T-cell (primary cell): ENCODE measurements at regions not wholly inside any gene's neighbourhood (a gene's known extent, or its start where the extent isn't known, plus 50 kb on each side); places are given as distances from the start of the nearest gene placed in this dataset.

Experiments
- ATAC-seq, 4 experiments: fragments of 200-7000 bp in 3 of 4; fragments of 150-1000 bp in 1 of 4; cut with Tn5 transposase; replicated peaks in 1 of 4; 1 replicate in 3 of 4; 2 replicates in 1 of 4; pipeline ENCODE4 v1.10.0; 2021; ENCODE audit warnings: moderate library complexity in 3 of 4, mild to moderate bottlenecking in 2 of 4, moderate number of reproducible peaks in 1 of 4
- CTCF ChIA-PET, 2 donors: fragments of 300-600 bp; sonication (Branson Sonifier 250); formaldehyde crosslinking; loops; one replicate each; lab custom pipeline; 2022; ENCODE audit warnings: antibody characterized with exemption in 2 of 2; lab: Charles Lee
- POLR2A ChIA-PET, 2 donors: fragments of 300-600 bp; sonication (Branson Sonifier 250); formaldehyde crosslinking; loops; one replicate each; lab custom pipeline; 2022; ENCODE audit warnings: antibody characterized with exemption in 2 of 2; lab: Charles Lee
- DNase-seq, 35 experiments: peaks; one replicate each; pipeline versions ENCODE4 v3.0.0 to v3.0.0-alpha.2; 2013 to 2023
- H3K27ac ChIP-seq: one replicate; pipeline ENCODE4 v1.5.1; 2013; ENCODE audit warnings: low read length
- H3K27me3 ChIP-seq, 2 experiments: replicated peaks in 1 of 2; 1 replicate in 1 of 2; 2 replicates in 1 of 2; pipeline versions ENCODE4 v1.6.1 to v1.7.0; 2013; ENCODE audit warnings: low read length in 1 of 2, mixed read lengths in 1 of 2; ENCODE audit not compliant: control insufficient read depth in 2 of 2, insufficient read depth in 2 of 2; ENCODE audit errors: extremely low read depth in 1 of 2
- H3K36me3 ChIP-seq, 2 donors: 1 replicate in 1 of 2; 2 replicates in 1 of 2; pipeline versions ENCODE4 v1.6.1 to v1.7.0; 2013; ENCODE audit warnings: low read length in 1 of 2; ENCODE audit not compliant: control insufficient read depth in 2 of 2, insufficient read depth in 1 of 2; ENCODE audit errors: extremely low read depth in 1 of 2
- H3K4me1 ChIP-seq, 2 experiments: 1 replicate in 1 of 2; 2 replicates in 1 of 2; pipeline versions ENCODE4 v1.6.1 to v1.7.0; 2013; ENCODE audit warnings: low read length in 2 of 2, mixed read lengths in 1 of 2; ENCODE audit not compliant: insufficient read depth in 2 of 2, control insufficient read depth in 1 of 2; ENCODE audit errors: extremely low read depth in 1 of 2
- H3K4me3 ChIP-seq, 2 donors: 1 replicate in 1 of 2; 2 replicates in 1 of 2; pipeline versions ENCODE4 v1.5.1 to v1.7.0; 2013; ENCODE audit warnings: mild to moderate bottlenecking in 2 of 2, low read length in 1 of 2, moderate library complexity in 1 of 2; ENCODE audit not compliant: control insufficient read depth in 1 of 2; ENCODE audit errors: extremely low read depth in 1 of 2
- H3K9me3 ChIP-seq: 2 replicates; pipeline ENCODE4 v1.7.0; 2013
- H3K27ac Mint-ChIP-seq, 2 donors: one replicate each; pipeline ENCODE4 v1.8.0; 2020 to 2021; ENCODE audit warnings: mild to moderate bottlenecking in 2 of 2, mixed read lengths in 2 of 2
- H3K27me3 Mint-ChIP-seq, 2 donors: one replicate each; pipeline ENCODE4 v1.8.0; 2021 to 2022; ENCODE audit warnings: mixed read lengths in 2 of 2
- H3K36me3 Mint-ChIP-seq: one replicate; pipeline ENCODE4 v1.8.0; 2021; ENCODE audit warnings: mixed read lengths
- H3K4me1 Mint-ChIP-seq, 3 donors: one replicate each; pipeline ENCODE4 v1.8.0; 2020 to 2022; ENCODE audit warnings: mixed read lengths in 3 of 3, mild to moderate bottlenecking in 1 of 3
- H3K4me3 Mint-ChIP-seq, 3 donors: one replicate each; pipeline ENCODE4 v1.8.0; 2020 to 2022; ENCODE audit warnings: mild to moderate bottlenecking in 3 of 3, mixed read lengths in 3 of 3, moderate library complexity in 3 of 3
- H3K9me3 Mint-ChIP-seq, 3 donors: one replicate each; pipeline ENCODE4 v1.8.0; 2020 to 2022; ENCODE audit warnings: mixed read lengths in 3 of 3
- WGBS: methylation state at CpG from one replicate; pipeline ENCODE4 v1.1.5; 2013; ENCODE audit warnings: missing lambda C conversion rate; ENCODE audit not compliant: insufficient coverage; 5-methylcytosine and 5-hydroxymethylcytosine counted together

GRCh38 chr1:69492286-69492685, 75.4 kb upstream of the LRRC7 start:
- Histone ChIP-seq H3K9me3 (no peaks in the 10 kb centered on the region), H3K4me3 (no peak overlapping the region), H3K36me3 (no peaks in the 10 kb centered on the region), H3K27ac (no peak overlapping the region), H3K4me1 (no peaks in the 10 kb centered on the region), H3K27me3 (no peaks in the 10 kb centered on the region)
- ChIA-PET CTCF (no interaction called here), POLR2A (no interaction called here)
- Mint-ChIP-seq H3K36me3 (no peaks in the 10 kb centered on the region), H3K27ac (no peak overlapping the region), H3K9me3 (peaks cover 0 to 22% (median 9%) of the 10 kb centered on the region in 3 donors), H3K4me3 (no peak overlapping the region), H3K4me1 (no peaks in the 10 kb centered on the region), H3K27me3 (no peaks in the 10 kb centered on the region)
- DNase-seq: no peak
- no CpG with 5 or more reads among the region's 3 CpGs for WGBS
- no peak for ATAC-seq

- Mint-ChIP-seq H3K4me3 (no peak overlapping the region), H3K27me3 (no peaks in the 10 kb centered on the region), H3K9me3 (peaks cover 2 to 10% (median 4%) of the 10 kb centered on the region in 3 donors), H3K36me3 (no peaks in the 10 kb centered on the region), H3K4me1 (no peaks in the 10 kb centered on the region), H3K27ac (no peak overlapping the region)
- ChIA-PET POLR2A (no interaction called here), CTCF (no interaction called here)
- H3K27ac ChIP-seq: no peak overlapping the region
- H3K9me3 ChIP-seq: no peaks in the 10 kb centered on the region
- ATAC-seq (no peak), DNase-seq (no peak)
- H3K4me3 ChIP-seq: no peak overlapping the region
- no peaks in the 10 kb centered on the region for H3K4me1 ChIP-seq
- no peaks in the 10 kb centered on the region for H3K27me3 ChIP-seq
- no peaks in the 10 kb centered on the region for H3K36me3 ChIP-seq
Observed at GRCh38 chr1:69494221-69494620, 73.5 kb upstream of the LRRC7 start.

- peaks cover 0 to 2% (median 2%) of the 10 kb centered on the region in 3 donors for H3K9me3 Mint-ChIP-seq
- 100% methylated on average over 1 of the region's 4 CpGs for WGBS
- DNase-seq (no peak), ATAC-seq (no peak)
- POLR2A ChIA-PET: no interaction called here
- no peaks in the 10 kb centered on the region for H3K4me1 ChIP-seq
- CTCF ChIA-PET: no interaction called here
- no peaks in the 10 kb centered on the region for H3K9me3 ChIP-seq
- no peaks in the 10 kb centered on the region for H3K36me3 ChIP-seq
- no peak overlapping the region for H3K27ac ChIP-seq
- no peak overlapping the region for H3K27ac Mint-ChIP-seq
- H3K36me3 Mint-ChIP-seq: no peaks in the 10 kb centered on the region
- H3K4me1 Mint-ChIP-seq: no peaks in the 10 kb centered on the region
- H3K27me3 ChIP-seq: no peaks in the 10 kb centered on the region
- no peaks in the 10 kb centered on the region for H3K27me3 Mint-ChIP-seq
- H3K4me3 ChIP-seq: no peak overlapping the region
- H3K4me3 Mint-ChIP-seq: no peak overlapping the region
Observed at GRCh38 chr1:69497441-69498221, 70.1 kb upstream of the LRRC7 start.

GRCh38 chr1:69498711-69499110, 69.0 kb upstream of the LRRC7 start:
- 100% methylated on average over 1 of the region's 1 CpG for WGBS
- DNase-seq: no peak
- H3K4me1 Mint-ChIP-seq: no peaks in the 10 kb centered on the region
- Histone ChIP-seq H3K36me3 (no peaks in the 10 kb centered on the region), H3K4me1 (no peaks in the 10 kb centered on the region), H3K27me3 (no peaks in the 10 kb centered on the region), H3K4me3 (no peak overlapping the region), H3K27ac (no peak overlapping the region), H3K9me3 (no peaks in the 10 kb centered on the region)
- POLR2A ChIA-PET: no interaction called here
- ATAC-seq: no peak
- H3K27me3 Mint-ChIP-seq: no peaks in the 10 kb centered on the region
- no peak overlapping the region for H3K27ac Mint-ChIP-seq
- CTCF ChIA-PET: no interaction called here
- H3K9me3 Mint-ChIP-seq: peaks cover 0 to 2% (median 2%) of the 10 kb centered on the region in 3 donors
- no peak overlapping the region for H3K4me3 Mint-ChIP-seq
- no peaks in the 10 kb centered on the region for H3K36me3 Mint-ChIP-seq

GRCh38 chr1:69499203-69499803, 68.4 kb upstream of the LRRC7 start:
- H3K9me3 ChIP-seq: no peaks in the 10 kb centered on the region
- H3K4me3 ChIP-seq: no peak overlapping the region
- no peaks in the 10 kb centered on the region for H3K36me3 Mint-ChIP-seq
- peaks cover 0 to 2% (median 0%) of the 10 kb centered on the region in 3 donors for H3K9me3 Mint-ChIP-seq
- CTCF ChIA-PET: no interaction called here
- WGBS: 87% methylated on average over 3 of the region's 7 CpGs
- H3K4me1 ChIP-seq: no peaks in the 10 kb centered on the region
- POLR2A ChIA-PET: interaction anchor here in 1 of 2 donors (0.5 kb wide), 1 partner anchor 790 kb away, joined by 3 read pairs; no protein-coding TSS in a partner anchor
- H3K27ac Mint-ChIP-seq: no peak overlapping the region
- ATAC-seq (no peak), DNase-seq (no peak)
- H3K27me3 ChIP-seq: no peaks in the 10 kb centered on the region
- no peak overlapping the region for H3K27ac ChIP-seq
- H3K4me1 Mint-ChIP-seq: no peaks in the 10 kb centered on the region
- H3K36me3 ChIP-seq: no peaks in the 10 kb centered on the region
- H3K27me3 Mint-ChIP-seq: no peaks in the 10 kb centered on the region
- no peak overlapping the region for H3K4me3 Mint-ChIP-seq

GRCh38 chr1:69502991-69503390, 64.7 kb upstream of the LRRC7 start:
- ChIA-PET CTCF (no interaction called here), POLR2A (no interaction called here)
- Mint-ChIP-seq H3K4me3 (no peak overlapping the region), H3K36me3 (no peaks in the 10 kb centered on the region), H3K27me3 (no peaks in the 10 kb centered on the region), H3K27ac (no peak overlapping the region), H3K4me1 (no peaks in the 10 kb centered on the region), H3K9me3 (peaks cover 0 to under 1% (median 0%) of the 10 kb centered on the region in 3 donors)
- Histone ChIP-seq H3K4me1 (no peaks in the 10 kb centered on the region), H3K9me3 (no peaks in the 10 kb centered on the region), H3K4me3 (no peak overlapping the region), H3K36me3 (no peaks in the 10 kb centered on the region), H3K27me3 (no peaks in the 10 kb centered on the region), H3K27ac (no peak overlapping the region)
- DNase-seq (no peak), ATAC-seq (no peak)
- 5% methylated on average over 3 of the region's 4 CpGs for WGBS
